Gastroesophageal sphincter (tissue), 3 donors: ENCODE measurements at regions not wholly inside any gene's neighbourhood (a gene's known extent, or its start where the extent isn't known, plus 50 kb on each side); places are given as distances from the start of the nearest gene placed in this dataset.

Experiments
- CTCF ChIP-seq, 4 experiments: fragments of 200-600 bp in 2 of 4; fragments of 450-650 bp in 2 of 4; sonication (generic) in 1 of 4; IDR thresholded peaks; one replicate each; pipeline ENCODE4 v1.5.1; 2017 to 2019; ENCODE audit warnings: antibody characterized with exemption in 4 of 4, mild to moderate bottlenecking in 2 of 4, moderate library complexity in 2 of 4
- POLR2A ChIP-seq, 2 donors: fragments of 450-650 bp; IDR thresholded peaks; one replicate each; pipeline ENCODE4 v1.6.1; 2017; ENCODE audit warnings: antibody characterized with exemption in 2 of 2, mild to moderate bottlenecking in 2 of 2, moderate library complexity in 1 of 2

GRCh38 chr18:26685438-26686157 lies 137.2 kb upstream of the KCTD1 start:
- TF ChIP-seq CTCF (IDR thresholded peaks at IDR 0.05) (no peak), POLR2A (IDR thresholded peaks at IDR 0.05) (no peak)
